GM21360 (cell line): ENCODE measurements at regions not wholly inside any gene's neighbourhood (a gene's known extent, or its start where the extent isn't known, plus 50 kb on each side); places are given as distances from the start of the nearest gene placed in this dataset.
"Not testable (repeated sequence)": the region's sequence is repeated elsewhere in the genome, so short reads cannot be mapped to it uniquely, and the experiment has no call there.

ENCODE experiments used
- ATAC-seq: cut with Tn5 transposase; IDR thresholded peaks from one replicate; pipeline ENCODE4 v1.9.1; 2021; ENCODE audit warnings: mild to moderate bottlenecking, moderate library complexity; ENCODE audit not compliant: unreplicated experiment

DNA sequence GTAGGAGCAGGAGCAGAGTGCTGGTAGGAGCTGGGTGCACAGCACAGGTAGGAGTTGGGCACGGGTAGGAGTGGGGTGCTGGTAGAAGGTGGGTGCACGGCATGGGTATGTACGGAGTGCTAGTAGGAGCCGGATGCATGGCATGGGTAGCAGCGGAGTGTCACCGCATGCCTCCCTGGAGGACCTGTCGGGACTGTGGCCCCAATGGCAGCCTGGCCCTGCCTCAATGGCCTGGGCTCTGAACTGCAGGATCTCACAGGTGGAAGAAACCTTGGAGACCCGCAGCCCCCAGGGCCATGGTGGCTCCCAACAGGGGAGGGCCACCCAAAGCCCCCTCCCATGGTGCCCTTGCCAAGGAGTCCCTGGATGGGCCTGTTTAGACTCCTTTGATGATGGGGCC lies 1146.0 kb downstream of the UQCRFS1 start:
- ATAC-seq = no peak

DNA sequence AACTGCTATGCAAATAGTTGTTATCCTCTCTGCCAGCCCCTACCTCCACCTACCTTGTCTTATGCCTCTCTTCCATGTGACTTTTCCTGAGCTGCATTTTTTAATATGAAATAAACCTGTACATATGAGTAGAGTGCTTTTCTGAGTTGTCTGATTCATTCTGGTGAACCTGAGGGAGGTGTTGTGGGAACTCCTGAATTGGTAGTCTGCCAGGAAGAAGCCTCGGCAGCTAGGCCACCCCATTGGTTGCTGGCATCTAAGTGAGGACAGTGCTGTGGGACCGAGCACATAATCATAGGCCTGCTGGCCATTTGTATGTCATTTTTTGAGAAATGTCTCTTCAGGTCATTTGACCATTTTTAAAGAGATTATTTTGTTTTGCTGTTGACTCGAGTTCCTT lies 1146.8 kb downstream of the UQCRFS1 start:
- ATAC-seq = no peak

DNA sequence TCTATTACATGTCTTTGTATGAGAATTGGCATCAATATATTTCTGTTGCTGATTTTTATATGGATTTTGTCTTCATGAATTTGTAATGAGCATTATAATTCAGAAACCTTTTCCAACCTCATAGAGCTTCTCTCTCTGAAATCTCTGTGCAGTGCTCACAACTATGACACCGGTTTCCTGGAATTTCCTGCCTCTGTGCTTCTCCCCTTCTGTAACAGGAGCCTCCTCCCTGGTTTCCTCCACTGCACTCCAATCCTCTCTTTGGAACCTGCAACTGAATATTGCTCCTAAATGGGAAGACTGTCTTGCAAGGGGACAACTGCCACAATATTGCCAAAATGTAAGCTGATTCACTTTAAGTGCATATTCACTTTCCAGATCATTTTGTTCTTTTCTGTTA lies 1147.9 kb downstream of the UQCRFS1 start:
- no peak for ATAC-seq

DNA sequence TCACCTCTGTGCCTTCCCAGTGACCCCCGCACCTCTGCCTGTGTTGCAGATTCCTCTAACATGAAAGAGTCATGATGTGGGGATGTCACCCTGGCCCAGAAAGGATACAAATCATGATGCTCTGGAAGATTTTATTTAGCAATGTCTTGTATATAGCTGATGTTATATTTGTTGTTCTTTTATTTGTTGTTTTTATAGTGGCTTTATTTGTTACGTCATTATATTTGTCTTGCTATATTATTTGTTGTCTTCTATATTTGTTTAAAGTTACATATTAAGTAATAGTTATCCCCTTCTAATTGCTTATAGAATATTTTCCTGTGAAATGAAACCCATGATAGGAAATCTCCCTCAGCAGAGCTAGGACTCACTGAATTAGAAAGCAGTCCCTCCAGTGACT lies 1149.2 kb downstream of the UQCRFS1 start:
- no peak for ATAC-seq

DNA sequence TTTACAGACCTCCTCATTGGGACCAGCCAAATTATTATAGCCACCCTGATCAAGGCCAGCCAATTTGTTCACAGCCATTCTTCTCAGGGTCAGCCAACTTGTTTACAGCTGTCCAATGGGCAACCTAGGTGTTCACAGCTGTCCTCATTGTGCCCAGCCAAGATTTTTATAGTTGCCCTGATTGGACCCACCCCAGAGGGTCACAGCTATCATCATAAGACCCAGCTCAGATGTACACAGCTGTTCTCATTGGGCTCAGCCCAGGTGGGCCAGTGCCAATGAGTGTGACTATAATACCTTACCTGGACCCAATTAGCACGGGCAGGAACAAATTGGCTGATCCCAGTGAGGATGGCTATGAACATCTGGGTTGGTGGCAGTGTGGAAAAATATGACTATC lies 1151.8 kb downstream of the UQCRFS1 start:
- no peak for ATAC-seq

DNA sequence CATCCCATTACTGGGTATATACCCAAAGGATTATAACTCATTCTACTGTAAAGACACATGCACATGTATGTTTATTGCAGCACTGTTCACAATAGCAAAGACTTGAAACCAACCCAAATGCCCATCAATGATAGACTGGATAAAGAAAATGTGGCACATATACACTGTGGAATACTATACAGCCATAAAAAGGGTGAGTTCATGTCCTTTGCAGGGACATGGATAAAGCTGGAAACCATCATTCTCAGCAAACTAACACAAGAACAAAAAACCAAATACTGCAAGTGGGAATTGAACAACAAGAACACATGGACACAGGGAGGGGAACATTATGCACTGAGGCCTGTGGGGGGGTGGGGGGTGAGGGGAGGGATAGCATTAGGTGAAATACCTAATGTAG lies 1155.9 kb downstream of the UQCRFS1 start:
- not testable (repeated sequence) for ATAC-seq

DNA sequence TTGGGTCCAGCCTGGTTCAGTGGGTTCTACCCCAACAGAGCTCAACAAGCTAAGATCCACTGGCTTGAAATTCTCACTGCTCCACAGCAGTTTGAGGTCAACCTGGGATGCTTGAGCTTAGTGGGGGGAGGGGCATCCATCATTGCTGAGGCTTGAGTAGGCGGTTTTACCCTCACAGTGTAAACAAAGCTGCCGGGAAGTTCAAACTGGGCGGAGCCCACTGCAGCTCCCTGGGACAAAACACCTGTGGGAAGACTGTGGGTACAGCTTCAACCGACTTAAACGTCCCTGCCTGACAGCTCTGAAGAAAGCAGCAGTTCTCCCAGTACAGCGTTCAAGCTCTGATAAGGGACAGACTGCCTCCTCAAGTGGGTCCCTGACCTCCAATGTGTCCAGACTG lies 1161.9 kb downstream of the UQCRFS1 start:
- no peak for ATAC-seq

DNA sequence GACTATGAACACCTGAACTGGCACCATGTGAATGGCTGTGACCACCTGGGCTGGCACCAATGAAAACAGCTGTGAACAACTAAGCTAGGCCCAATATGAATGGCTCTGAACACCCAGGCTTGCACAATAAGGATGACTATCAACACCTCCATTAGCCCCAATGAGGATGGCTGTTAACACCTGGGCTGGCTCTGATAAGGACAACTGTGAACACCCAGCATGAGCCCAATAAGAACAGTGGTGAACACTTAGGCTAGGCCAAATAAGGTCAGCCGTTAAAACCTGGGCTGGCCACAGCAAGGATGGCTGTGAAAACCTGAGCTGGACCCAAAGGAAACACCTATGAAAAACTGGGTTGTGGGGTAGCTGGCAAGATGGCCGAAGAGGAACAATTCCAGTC lies 1163.1 kb downstream of the UQCRFS1 start:
- ATAC-seq = no peak

DNA sequence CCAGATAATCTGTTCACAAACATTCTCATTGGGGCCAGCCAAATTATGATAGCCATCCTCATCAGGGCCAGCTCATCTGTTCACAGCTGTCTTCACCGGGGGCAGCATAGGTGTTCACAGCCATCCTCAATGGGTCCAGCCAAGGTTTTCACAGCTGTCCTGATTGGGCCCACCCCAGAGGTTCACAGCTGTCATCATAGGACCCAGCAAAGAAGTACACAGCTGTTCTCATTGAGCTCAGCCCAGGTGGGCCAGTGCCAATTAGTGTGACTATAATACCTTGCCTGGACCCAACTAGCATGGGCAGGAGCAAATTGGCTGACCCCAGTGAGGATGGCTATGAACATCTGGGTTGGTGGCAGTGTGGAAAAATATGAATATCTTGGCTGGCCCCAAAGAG lies 1166.0 kb downstream of the UQCRFS1 start:
- no peak for ATAC-seq

DNA sequence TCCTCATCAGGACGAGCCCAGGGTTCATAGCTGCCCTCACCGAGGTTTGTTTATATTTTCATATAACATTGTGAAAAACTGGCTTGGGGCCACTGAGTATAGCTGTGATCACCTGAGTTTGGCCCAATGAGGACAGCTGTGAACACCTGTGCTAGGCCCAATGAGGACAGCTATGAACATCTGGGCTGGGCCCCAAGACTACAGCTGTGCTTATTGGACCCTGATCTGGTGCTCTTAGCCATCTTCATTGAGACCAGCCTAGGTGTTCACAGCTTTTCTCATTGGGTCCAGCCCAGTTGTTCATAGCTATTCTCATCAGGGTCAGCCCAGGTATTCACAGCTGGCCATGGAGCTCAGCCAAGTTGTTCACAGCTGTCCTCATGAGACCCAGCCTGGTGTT lies 1167.3 kb downstream of the UQCRFS1 start:
- no peak for ATAC-seq

DNA sequence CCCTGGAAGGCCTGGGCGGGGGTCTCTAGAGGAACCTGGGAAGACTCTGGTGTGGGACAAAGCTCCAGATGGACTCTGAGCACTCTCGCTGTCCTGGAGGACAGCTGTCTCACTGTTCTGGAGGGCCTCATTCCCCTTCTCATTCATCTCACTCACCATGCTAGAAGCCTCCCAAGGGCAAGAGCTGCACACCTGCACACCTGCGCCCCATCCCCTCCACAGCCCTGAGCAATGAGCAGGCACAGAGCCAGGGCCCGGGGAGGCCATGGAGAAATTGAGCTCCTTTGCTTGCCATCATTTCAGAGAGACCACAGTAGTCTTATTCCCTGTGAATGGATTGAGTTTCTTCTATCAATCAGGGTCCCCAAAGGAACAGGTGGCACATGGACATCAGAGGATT lies 1168.5 kb downstream of the UQCRFS1 start:
- no peak for ATAC-seq

DNA sequence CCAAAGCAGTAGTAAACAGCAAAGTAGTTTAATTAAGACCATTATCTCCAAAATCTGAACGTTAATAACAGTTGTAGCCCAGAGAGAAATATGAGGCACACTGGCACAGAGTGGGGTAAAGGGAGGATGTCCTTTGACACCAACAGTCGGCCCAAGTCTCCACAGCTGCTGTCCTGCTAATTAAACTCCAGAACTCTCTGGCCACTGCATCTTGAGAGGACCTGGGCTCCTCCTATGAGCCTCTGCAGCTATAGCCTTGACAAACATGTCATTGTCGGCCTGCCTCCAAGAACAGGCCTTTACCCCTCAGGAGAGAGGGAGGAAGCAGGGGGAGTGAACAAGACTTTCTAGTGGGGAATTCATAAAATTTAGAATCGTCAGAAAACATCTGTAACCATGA lies 1170.4 kb downstream of the UQCRFS1 start:
- ATAC-seq = no peak

DNA sequence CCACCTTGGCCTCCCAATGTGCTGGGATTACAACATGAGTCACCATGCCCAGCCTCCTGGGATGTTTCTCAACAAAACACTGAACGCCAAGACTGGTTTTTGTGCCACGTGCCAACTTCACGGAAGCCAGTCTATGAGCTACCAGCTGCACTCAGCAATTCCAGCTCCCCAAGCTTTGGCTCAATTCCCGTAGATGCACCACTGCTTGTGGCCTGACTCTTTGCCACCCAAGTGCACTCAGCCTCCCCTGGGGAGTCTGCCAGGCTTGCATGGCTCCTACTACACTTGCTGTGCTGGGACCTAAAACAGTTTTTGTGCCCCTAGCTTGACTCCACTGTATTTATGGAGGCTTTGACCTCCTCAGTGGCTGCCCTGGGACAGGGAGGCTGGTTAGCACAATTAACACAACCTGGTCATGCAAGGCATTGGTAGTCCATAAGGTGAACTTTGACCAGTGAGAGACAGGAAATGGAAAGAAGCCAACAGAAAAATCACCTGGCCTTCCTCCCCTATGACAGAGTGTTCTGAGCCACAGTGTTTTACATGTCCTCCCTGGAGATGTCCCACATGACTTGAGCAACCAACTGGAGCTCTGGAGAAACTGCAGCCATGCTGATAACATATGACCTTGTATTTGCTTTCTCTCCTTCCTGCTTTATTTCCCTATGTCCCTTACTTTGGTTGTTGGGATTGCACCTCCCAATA lies 1173.1 kb downstream of the UQCRFS1 start:
- ATAC-seq = no peak

DNA sequence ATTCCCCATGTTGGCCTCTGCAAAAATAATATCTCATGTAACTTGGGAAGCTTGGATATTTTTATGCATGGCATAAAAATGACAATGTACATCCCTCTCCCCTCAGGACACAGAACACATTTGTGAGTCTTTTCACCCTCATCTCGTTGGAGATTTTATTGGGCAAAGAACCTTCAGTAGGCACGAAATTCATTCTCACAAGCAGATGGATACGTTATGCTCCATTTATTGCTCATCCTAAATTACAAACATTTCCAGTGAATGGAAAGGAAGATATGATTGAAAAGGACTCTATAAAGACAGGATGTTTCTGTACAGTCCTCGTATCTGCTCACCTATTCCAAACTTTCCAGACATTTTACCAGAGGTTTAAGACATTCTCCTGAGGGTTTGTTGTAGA lies 1175.8 kb downstream of the UQCRFS1 start:
- ATAC-seq = no peak

DNA sequence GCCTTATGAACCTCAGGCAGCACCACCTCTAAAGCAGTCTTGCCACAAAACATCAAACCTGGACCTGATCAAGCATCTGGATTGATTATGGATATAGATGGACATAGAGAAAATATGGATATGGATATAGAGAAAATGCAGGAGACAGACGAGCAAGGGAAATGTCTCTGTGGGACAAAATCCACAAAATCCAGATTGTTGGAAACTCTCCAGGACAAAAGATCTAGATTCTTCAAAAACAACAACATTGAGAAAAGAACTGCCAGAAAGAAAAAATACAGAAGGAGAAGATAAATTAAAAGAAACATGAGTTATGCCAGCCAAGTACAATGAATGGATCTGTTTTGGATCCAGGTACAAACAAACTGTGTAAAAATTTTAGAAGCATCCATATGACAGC lies 1176.5 kb downstream of the UQCRFS1 start:
- ATAC-seq = no peak

DNA sequence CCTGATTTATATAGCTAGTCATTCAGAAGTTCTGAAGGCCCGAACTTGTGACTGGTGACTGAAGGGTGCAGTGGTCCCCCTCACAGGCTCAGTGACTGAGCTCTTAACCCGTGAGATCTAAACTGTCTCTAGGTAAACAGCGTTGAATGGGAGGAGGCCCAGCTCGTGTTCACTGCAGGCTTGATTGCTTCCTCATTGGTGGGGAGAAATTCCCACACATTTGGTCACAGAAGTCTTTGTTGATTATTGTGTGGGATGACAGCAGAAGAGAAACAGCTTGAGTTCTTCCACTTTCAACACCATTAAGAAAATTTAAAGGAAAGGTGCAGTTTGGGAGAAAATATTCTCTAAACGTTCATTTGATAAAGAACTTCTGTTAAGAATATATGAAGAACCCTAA lies 1178.0 kb downstream of the UQCRFS1 start:
- no peak for ATAC-seq

DNA sequence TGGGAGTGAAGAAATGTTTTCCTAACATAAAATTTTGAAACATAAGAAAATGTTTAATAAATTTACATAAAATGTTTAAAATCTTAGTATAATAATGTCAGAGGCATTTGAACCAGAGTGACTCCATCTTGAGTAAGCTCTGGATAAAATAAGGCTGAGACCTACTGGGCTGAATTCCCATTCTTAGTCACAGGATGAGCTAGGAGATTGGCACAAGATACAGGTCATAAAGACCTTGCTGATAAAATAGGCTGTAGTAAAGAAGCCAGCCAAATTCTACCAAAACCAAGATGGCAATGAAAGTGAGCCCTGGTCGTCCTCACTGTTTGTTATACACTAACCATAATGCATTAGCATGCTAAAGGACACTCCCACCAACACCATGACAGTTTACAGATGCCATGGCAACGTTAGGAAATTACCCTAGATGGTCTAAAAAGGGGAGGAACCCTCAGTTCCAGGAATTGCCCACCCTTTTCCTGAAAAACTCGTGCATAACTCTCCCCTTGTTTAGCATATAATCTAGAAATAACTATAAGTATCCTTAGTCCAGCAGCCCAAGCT lies 1184.0 kb downstream of the UQCRFS1 start:
- ATAC-seq = no peak

DNA sequence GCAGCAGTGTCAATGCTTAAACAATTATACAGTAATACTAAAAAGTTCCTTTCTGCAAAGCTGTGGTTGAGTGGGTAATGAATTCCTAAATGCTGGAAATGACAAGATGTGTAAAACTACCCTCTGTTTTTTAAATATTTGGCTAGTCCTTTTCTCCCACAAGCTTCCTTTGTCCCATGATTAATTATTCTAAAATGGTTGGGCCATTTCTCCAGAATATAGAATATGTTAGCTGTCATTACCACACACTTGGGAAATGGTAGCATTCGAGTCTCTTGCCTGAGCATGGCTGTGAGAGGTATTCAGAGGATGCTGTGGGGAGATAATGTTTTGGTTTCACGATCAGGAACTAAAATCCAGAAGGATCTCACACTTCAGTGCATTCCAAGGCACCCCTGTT lies 1185.8 kb downstream of the UQCRFS1 start:
- no peak for ATAC-seq

DNA sequence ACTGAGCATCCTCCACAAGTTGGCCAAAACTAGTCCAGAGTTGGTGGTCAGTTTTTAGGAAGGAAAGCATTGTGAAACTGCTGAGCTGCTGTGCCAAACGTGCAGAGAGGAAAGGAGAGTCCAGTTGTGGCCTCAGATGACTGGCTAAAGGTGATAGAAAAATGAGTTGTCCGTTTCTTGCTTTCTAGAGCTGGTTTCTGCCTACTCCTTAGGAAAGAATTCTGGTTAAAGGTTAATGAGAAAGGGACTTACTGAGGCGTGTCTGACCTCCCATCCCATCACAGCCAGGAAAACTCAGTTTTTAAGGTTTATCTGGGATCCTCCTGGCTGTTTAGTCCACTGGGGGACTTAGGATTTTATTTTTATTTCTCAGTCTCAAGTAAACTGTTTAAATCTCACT lies 1186.3 kb downstream of the UQCRFS1 start:
- ATAC-seq = no peak

DNA sequence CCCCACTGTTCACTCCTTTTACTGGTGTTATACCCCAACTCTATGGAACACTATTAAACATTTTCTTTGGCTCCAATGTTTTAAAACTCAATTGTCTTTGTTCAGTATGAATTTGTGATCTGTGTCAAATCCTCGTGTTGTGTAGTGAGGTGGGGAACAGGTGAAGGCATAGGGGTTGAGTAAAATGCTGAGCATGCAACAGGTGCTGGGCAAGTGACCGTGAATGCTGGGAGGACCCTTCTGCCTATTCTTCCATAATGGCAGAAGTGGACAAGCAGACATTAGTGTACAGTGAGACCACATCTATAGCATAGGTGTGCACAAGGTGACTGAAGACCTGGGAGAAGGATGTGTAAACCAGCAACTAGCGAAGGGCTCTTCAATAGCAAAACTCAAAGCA lies 1188.0 kb downstream of the UQCRFS1 start:
- ATAC-seq = no peak

DNA sequence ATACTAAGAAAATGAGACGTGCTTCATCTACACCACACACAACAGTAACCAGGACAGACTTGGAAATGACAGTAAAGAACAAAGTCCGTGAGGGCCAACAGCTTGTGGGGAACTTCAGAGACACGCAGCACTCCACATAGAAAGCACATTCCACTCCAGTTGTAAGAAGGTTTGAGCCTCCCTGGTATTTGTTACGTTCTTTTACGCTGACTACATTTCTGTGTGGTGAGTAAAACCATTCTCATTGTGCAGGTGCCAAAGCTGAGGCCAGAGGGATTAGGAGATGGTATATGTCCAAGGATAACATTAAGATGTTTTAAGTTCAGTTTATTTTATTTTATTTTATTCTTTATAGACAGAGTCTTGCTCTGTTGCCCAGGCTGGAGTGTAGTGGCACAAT lies 1189.9 kb downstream of the UQCRFS1 start:
- no peak for ATAC-seq

DNA sequence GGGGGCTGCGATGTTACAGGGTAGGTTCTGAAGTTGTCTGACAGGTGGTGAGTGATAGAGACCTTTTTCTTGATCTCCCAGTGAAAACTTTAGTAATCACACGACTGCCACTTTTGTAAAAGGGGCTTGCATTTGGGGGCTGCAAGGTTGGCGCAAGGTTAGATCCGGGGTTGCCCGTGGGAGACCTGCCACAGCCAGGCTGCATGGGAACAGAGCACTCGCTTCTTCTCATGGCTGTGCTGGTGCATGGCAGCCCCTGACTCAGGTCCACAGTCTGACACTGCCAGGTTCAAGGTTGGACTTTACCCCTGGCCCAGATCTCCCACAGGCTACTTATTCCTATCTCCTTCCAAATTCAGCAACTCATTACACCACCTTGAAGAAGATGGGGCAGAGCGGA lies 1190.4 kb downstream of the UQCRFS1 start:
- no peak for ATAC-seq
